Tibial nerve (tissue), 4 donors: ENCODE measurements at regions not wholly inside any gene's neighbourhood (a gene's known extent, or its start where the extent isn't known, plus 50 kb on each side); places are given as distances from the start of the nearest gene placed in this dataset.

Experiments
- EP300 ChIP-seq, 2 donors: sonication (generic); formaldehyde crosslinking; IDR thresholded peaks; one replicate each; pipeline ENCODE4 v1.6.1; 2017; ENCODE audit warnings: antibody characterized with exemption in 2 of 2, mild to moderate bottlenecking in 1 of 2
- POLR2A ChIP-seq, 2 donors: fragments of 450-650 bp; IDR thresholded peaks; one replicate each; pipeline ENCODE4 v1.6.1; 2017; ENCODE audit warnings: antibody characterized with exemption in 2 of 2, mild to moderate bottlenecking in 2 of 2, moderate library complexity in 2 of 2
- TF ChIP-seq, protein P1 (sequence below), 5 experiments: fragments of 200-600 bp in 3 of 5; fragments of 450-650 bp in 2 of 5; sonication (generic) in 3 of 5; IDR thresholded peaks; one replicate each; pipeline ENCODE4 v1.5.1; 2016 to 2019; ENCODE audit warnings: antibody characterized with exemption in 5 of 5, mild to moderate bottlenecking in 3 of 5, moderate library complexity in 2 of 5

GRCh38 chr17:71709271-71709890, 411.4 kb upstream of the SOX9 start:
- TF ChIP-seq POLR2A (IDR thresholded peaks at IDR 0.05) (no peak), EP300 (IDR thresholded peaks at IDR 0.05) (no peak)
- TF ChIP-seq, protein P1, sequence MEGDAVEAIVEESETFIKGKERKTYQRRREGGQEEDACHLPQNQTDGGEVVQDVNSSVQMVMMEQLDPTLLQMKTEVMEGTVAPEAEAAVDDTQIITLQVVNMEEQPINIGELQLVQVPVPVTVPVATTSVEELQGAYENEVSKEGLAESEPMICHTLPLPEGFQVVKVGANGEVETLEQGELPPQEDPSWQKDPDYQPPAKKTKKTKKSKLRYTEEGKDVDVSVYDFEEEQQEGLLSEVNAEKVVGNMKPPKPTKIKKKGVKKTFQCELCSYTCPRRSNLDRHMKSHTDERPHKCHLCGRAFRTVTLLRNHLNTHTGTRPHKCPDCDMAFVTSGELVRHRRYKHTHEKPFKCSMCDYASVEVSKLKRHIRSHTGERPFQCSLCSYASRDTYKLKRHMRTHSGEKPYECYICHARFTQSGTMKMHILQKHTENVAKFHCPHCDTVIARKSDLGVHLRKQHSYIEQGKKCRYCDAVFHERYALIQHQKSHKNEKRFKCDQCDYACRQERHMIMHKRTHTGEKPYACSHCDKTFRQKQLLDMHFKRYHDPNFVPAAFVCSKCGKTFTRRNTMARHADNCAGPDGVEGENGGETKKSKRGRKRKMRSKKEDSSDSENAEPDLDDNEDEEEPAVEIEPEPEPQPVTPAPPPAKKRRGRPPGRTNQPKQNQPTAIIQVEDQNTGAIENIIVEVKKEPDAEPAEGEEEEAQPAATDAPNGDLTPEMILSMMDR (IDR thresholded peaks at IDR 0.05) = no peak
